Vagina (tissue), 2 donors: ENCODE measurements at regions not wholly inside any gene's neighbourhood (a gene's known extent, or its start where the extent isn't known, plus 50 kb on each side); places are given as distances from the start of the nearest gene placed in this dataset.

ENCODE experiments used
- CTCF ChIP-seq, 3 experiments: fragments of 450-650 bp in 2 of 3; fragments of 200-600 bp in 1 of 3; sonication (generic) in 1 of 3; IDR thresholded peaks; one replicate each; pipeline ENCODE4 v1.5.1; 2017 to 2019; ENCODE audit warnings: antibody characterized with exemption in 3 of 3, mild to moderate bottlenecking in 2 of 3, moderate library complexity in 2 of 3
- POLR2AphosphoS5 ChIP-seq, 2 donors: sonication (generic); formaldehyde crosslinking; IDR thresholded peaks; one replicate each; pipeline ENCODE4 v1.9.0; 2017; ENCODE audit warnings: antibody characterized with exemption in 2 of 2, mild to moderate bottlenecking in 2 of 2, low read depth in 1 of 2; ENCODE audit not compliant: insufficient read depth in 1 of 2

DNA sequence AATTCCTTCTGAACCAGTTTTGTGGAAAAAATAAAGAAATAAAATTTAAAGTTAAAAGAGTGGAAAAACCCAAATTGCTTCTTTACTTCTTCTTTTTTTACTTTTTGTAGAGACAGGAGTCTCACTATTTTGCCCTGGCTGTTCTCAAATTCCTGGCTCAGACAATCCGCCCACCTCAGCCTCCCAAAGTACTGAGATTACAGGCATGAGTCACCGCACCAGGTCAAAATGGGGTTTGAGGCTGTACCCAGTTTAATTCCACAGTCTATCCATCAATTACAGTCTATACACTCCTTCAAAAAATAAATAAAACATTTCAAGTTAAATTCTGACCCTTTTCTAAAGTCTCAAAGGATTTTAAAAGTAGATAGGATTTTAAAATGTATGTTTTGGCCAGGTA lies 120.3 kb downstream of the FAM161A start:
- TF ChIP-seq CTCF (IDR thresholded peaks at IDR 0.05) (no peak), POLR2AphosphoS5 (IDR thresholded peaks at IDR 0.05; ENCODE audit: insufficient read depth in 1 of 2, low read depth in 1 of 2) (no peak)
